HepG2 (cell line): ENCODE measurements at regions not wholly inside any gene's neighbourhood (a gene's known extent, or its start where the extent isn't known, plus 50 kb on each side); places are given as distances from the start of the nearest gene placed in this dataset.

Source experiments
- FOXP1 ChIP-seq, 2 experiments: fragments of 450-650 bp in 1 of 2; IDR thresholded peaks; 2 replicates each; pipeline ENCODE4 v1.6.1; 2017 to 2018; ENCODE audit warnings: antibody characterized with exemption in 1 of 2
- HMG20A ChIP-seq: IDR thresholded peaks from 2 replicates; pipeline ENCODE4 v1.6.1; 2016; ENCODE audit warnings: borderline replicate concordance
- IRX3 ChIP-seq: sonication (generic); formaldehyde crosslinking; IDR thresholded peaks from 2 replicates; pipeline ENCODE4 v1.8.1; 2023; ENCODE audit warnings: mild to moderate bottlenecking, low read depth, missing genetic modification reagents, borderline replicate concordance
- MTA1 ChIP-seq: sonication (generic); formaldehyde crosslinking; IDR thresholded peaks from 2 replicates; pipeline ENCODE4 v1.4.0; 2020; ENCODE audit warnings: missing genetic modification reagents, mild to moderate bottlenecking, borderline replicate concordance
- MYNN ChIP-seq: sonication (generic); formaldehyde crosslinking; IDR thresholded peaks from 2 replicates; pipeline ENCODE4 v1.4.0; 2020; ENCODE audit warnings: mild to moderate bottlenecking, low read depth, missing genetic modification reagents
- TARDBP ChIP-seq: sonication (generic); formaldehyde crosslinking; IDR thresholded peaks from 2 replicates; pipeline ENCODE4 v1.8.0; 2022; ENCODE audit warnings: mild to moderate bottlenecking, missing genetic modification reagents
- TRIM24 ChIP-seq: sonication (generic); formaldehyde crosslinking; IDR thresholded peaks from 2 replicates; pipeline ENCODE4 v1.8.0; 2022; ENCODE audit warnings: mild to moderate bottlenecking, missing genetic modification reagents
- YEATS2 ChIP-seq: sonication (generic); formaldehyde crosslinking; IDR thresholded peaks from 2 replicates; pipeline ENCODE4 v1.4.0; 2020; ENCODE audit warnings: missing genetic modification reagents, borderline replicate concordance
- ZBTB1 ChIP-seq: sonication (generic); formaldehyde crosslinking; IDR thresholded peaks from 2 replicates; pipeline ENCODE4 v1.4.0; 2020; ENCODE audit warnings: missing genetic modification reagents, borderline replicate concordance
- ZKSCAN5 ChIP-seq: sonication (generic); formaldehyde crosslinking; IDR thresholded peaks from 2 replicates; pipeline ENCODE4 v1.5.1; 2020; ENCODE audit warnings: mild to moderate bottlenecking, missing genetic modification reagents
- ZNF557 ChIP-seq: sonication (generic); formaldehyde crosslinking; IDR thresholded peaks from 2 replicates; pipeline ENCODE4 v1.4.0; 2020; ENCODE audit warnings: missing genetic modification reagents
- ZNF737 ChIP-seq: sonication (generic); formaldehyde crosslinking; IDR thresholded peaks from 2 replicates; pipeline ENCODE4 v1.5.0; 2020; ENCODE audit warnings: missing genetic modification reagents, mild to moderate bottlenecking, borderline replicate concordance
- ZNF878 ChIP-seq: sonication (generic); formaldehyde crosslinking; IDR thresholded peaks from 2 replicates; pipeline ENCODE4 v1.8.1; 2023; ENCODE audit warnings: mild to moderate bottlenecking, missing genetic modification reagents, moderate library complexity
- ZSCAN21 ChIP-seq: sonication (generic); formaldehyde crosslinking; IDR thresholded peaks from 2 replicates; pipeline ENCODE4 v1.8.0; 2022; ENCODE audit warnings: mild to moderate bottlenecking, missing genetic modification reagents, moderate library complexity, borderline replicate concordance
- TF ChIP-seq, protein P1 (sequence below), 2 experiments: sonication (generic) in 1 of 2; formaldehyde crosslinking in 1 of 2; IDR thresholded peaks; 2 replicates each; pipeline versions ENCODE4 v1.6.1 to v1.9.0; 2014 to 2022; ENCODE audit warnings: antibody characterized with exemption in 1 of 2, borderline replicate concordance in 1 of 2, inconsistent platforms in 1 of 2, low read depth in 1 of 2, missing genetic modification reagents in 1 of 2
- TF ChIP-seq, protein P2 (sequence below): sonication (generic); formaldehyde crosslinking; IDR thresholded peaks from 2 replicates; pipeline ENCODE4 v1.4.0; 2020; ENCODE audit warnings: missing genetic modification reagents
- TF ChIP-seq, protein P3 (sequence below): sonication (generic); formaldehyde crosslinking; IDR thresholded peaks from 2 replicates; pipeline ENCODE4 v1.9.0; 2021; ENCODE audit warnings: missing genetic modification reagents, mild to moderate bottlenecking, borderline replicate concordance
- TF ChIP-seq, protein P4 (sequence below): sonication (generic); formaldehyde crosslinking; IDR thresholded peaks from 2 replicates; pipeline ENCODE4 v1.4.0; 2020; ENCODE audit warnings: mild to moderate bottlenecking, missing genetic modification reagents

DNA sequence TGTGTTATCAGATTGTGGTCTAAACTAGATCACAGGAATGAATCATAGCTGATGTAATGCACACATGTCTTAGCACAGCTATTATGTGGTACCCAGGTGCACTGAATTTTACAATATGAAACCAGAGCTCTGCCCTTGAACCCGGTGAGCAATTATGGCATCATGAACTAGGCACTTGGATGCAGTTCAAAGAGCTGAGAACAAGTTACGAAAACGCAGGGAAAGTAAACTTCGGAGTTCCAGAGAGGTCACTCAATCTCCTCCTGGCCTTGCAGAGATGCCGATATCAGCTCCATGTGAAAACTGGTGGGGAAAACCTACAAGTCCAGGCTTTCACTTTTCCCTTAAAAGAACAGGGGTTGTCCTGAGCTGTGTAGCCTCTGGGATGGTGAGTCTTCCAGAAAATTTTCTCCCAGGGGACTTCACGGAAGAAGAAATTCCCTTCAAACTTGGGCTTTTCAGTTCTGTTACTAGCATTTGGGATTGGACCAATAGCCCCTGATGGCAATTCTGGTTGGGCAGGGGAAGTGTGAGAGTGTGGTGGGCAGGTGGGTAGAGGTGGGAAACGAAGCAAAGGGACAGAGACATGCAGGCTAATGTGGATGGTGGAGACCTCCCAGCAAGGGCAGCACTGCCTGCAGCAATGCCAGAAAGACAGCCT lies 71.1 kb upstream of the SH3BP4 start (continued):
- TF ChIP-seq, protein P1, sequence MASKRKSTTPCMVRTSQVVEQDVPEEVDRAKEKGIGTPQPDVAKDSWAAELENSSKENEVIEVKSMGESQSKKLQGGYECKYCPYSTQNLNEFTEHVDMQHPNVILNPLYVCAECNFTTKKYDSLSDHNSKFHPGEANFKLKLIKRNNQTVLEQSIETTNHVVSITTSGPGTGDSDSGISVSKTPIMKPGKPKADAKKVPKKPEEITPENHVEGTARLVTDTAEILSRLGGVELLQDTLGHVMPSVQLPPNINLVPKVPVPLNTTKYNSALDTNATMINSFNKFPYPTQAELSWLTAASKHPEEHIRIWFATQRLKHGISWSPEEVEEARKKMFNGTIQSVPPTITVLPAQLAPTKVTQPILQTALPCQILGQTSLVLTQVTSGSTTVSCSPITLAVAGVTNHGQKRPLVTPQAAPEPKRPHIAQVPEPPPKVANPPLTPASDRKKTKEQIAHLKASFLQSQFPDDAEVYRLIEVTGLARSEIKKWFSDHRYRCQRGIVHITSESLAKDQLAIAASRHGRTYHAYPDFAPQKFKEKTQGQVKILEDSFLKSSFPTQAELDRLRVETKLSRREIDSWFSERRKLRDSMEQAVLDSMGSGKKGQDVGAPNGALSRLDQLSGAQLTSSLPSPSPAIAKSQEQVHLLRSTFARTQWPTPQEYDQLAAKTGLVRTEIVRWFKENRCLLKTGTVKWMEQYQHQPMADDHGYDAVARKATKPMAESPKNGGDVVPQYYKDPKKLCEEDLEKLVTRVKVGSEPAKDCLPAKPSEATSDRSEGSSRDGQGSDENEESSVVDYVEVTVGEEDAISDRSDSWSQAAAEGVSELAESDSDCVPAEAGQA (IDR thresholded peaks at IDR 0.05; ENCODE audit: low read depth), result peak; percentile 79; the same call in 1 of the 2 replicates
- TF ChIP-seq, protein P1 (CRISPR knock-in tag; IDR thresholded peaks at IDR 0.05; ENCODE audit: borderline replicate concordance), result no peak
- TF ChIP-seq ZNF878 (peak; percentile 91; the same call in 1 of the 2 replicates), MTA1 (CRISPR knock-in tag) (peak; percentile 70; the same call in 1 of the 2 replicates), ZKSCAN5 (peak; percentile 86), ZBTB1 (no peak), IRX3 (CRISPR knock-in tag) (no peak), ZNF737 (no peak), TRIM24 (peak; percentile 94), ZSCAN21 (CRISPR knock-in tag) (peak; percentile 90), FOXP1 (IDR thresholded peaks at IDR 0.05) (no peak), FOXP1 (CRISPR knock-in tag; IDR thresholded peaks at IDR 0.05) (peak; percentile 94), ZNF557 (CRISPR knock-in tag) (0 out of 2 replicates have a peak, but pooled peaks have one; percentile 55), TARDBP (CRISPR knock-in tag) (peak; percentile 97), HMG20A (peak; percentile 99), YEATS2 (CRISPR knock-in tag) (peak; percentile 78; the same call in 1 of the 2 replicates), MYNN (CRISPR knock-in tag) (no peak)
- TF ChIP-seq, protein P2, sequence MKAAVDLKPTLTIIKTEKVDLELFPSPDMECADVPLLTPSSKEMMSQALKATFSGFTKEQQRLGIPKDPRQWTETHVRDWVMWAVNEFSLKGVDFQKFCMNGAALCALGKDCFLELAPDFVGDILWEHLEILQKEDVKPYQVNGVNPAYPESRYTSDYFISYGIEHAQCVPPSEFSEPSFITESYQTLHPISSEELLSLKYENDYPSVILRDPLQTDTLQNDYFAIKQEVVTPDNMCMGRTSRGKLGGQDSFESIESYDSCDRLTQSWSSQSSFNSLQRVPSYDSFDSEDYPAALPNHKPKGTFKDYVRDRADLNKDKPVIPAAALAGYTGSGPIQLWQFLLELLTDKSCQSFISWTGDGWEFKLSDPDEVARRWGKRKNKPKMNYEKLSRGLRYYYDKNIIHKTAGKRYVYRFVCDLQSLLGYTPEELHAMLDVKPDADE, result no peak
- TF ChIP-seq, protein P3, sequence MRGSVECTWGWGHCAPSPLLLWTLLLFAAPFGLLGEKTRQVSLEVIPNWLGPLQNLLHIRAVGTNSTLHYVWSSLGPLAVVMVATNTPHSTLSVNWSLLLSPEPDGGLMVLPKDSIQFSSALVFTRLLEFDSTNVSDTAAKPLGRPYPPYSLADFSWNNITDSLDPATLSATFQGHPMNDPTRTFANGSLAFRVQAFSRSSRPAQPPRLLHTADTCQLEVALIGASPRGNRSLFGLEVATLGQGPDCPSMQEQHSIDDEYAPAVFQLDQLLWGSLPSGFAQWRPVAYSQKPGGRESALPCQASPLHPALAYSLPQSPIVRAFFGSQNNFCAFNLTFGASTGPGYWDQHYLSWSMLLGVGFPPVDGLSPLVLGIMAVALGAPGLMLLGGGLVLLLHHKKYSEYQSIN, result no peak
- TF ChIP-seq, protein P4, sequence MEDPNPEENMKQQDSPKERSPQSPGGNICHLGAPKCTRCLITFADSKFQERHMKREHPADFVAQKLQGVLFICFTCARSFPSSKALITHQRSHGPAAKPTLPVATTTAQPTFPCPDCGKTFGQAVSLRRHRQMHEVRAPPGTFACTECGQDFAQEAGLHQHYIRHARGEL (CRISPR knock-in tag), result no peak
